GM12878 (cell line): ENCODE measurements at regions not wholly inside any gene's neighbourhood (a gene's known extent, or its start where the extent isn't known, plus 50 kb on each side); places are given as distances from the start of the nearest gene placed in this dataset.

Experiments used
- ATF3 ChIP-seq: IDR thresholded peaks from 2 replicates; pipeline ENCODE4 v1.6.1; 2011; ENCODE audit warnings: low read depth, mild to moderate bottlenecking, low read length, moderate library complexity, borderline replicate concordance; ENCODE audit errors: extremely low read depth
- ATF7 ChIP-seq: fragments of 450-650 bp; IDR thresholded peaks from 2 replicates; pipeline ENCODE4 v1.6.1; 2016; ENCODE audit warnings: low read depth, mild to moderate bottlenecking
- BACH1 ChIP-seq: fragments of 450-650 bp; IDR thresholded peaks from 2 replicates; pipeline ENCODE4 v1.6.1; 2017; ENCODE audit warnings: mild to moderate bottlenecking, borderline replicate concordance
- BRCA1 ChIP-seq: IDR thresholded peaks from 2 replicates; pipeline ENCODE4 v1.6.1; 2011; ENCODE audit warnings: low read depth, low read length, improper control_type of control experiment
- IKZF2 ChIP-seq, 2 experiments: fragments of 450-650 bp; IDR thresholded peaks; 2 replicates each; pipeline ENCODE4 v1.6.1; 2017; ENCODE audit warnings: mild to moderate bottlenecking in 2 of 2, moderate library complexity in 2 of 2
- IRF3 ChIP-seq: fragments of 450-650 bp; IDR thresholded peaks from 2 replicates; pipeline ENCODE4 v1.6.1; 2014; ENCODE audit warnings: mild to moderate bottlenecking
- IRF4 ChIP-seq: IDR thresholded peaks from 2 replicates; pipeline ENCODE4 v1.6.1; 2011; ENCODE audit warnings: low read depth, low read length
- JUND ChIP-seq: IDR thresholded peaks from 2 replicates; pipeline ENCODE4 v1.6.1; 2012; ENCODE audit warnings: low read depth, mild to moderate bottlenecking, low read length, improper control_type of control experiment, moderate library complexity
- MYB ChIP-seq: fragments of 150-350 bp; IDR thresholded peaks from 2 replicates; pipeline ENCODE4 v1.6.1; 2014; ENCODE audit warnings: mild to moderate bottlenecking, low read depth, low read length, borderline replicate concordance
- NFXL1 ChIP-seq: fragments of 450-650 bp; IDR thresholded peaks from 2 replicates; pipeline ENCODE4 v1.6.1; 2017; ENCODE audit warnings: antibody characterized with exemption, mild to moderate bottlenecking, borderline replicate concordance
- NRF1 ChIP-seq: conservative IDR thresholded peaks from 2 replicates; pipeline ENCODE4 v1.6.1; 2011; ENCODE audit warnings: mild to moderate bottlenecking, low read depth, low read length, improper control_type of control experiment
- POLR2A ChIP-seq: IDR thresholded peaks from 2 replicates; pipeline ENCODE4 v1.6.1; 2011; ENCODE audit warnings: low read depth, mild to moderate bottlenecking, low read length
- POLR2AphosphoS2 ChIP-seq: IDR thresholded peaks from 2 replicates; pipeline ENCODE4 v1.6.1; 2011; ENCODE audit warnings: low read depth, mild to moderate bottlenecking, low read length, improper control_type of control experiment, moderate library complexity
- RBBP5 ChIP-seq: fragments of 200-600 bp; sonication (generic); conservative IDR thresholded peaks from 2 replicates; pipeline ENCODE4 v1.6.1; 2016
- RFX5 ChIP-seq: IDR thresholded peaks from 2 replicates; pipeline ENCODE4 v1.6.1; 2011; ENCODE audit warnings: low read depth, low read length, improper control_type of control experiment
- SIN3A ChIP-seq: IDR thresholded peaks from 2 replicates; pipeline ENCODE4 v1.6.1; 2012; ENCODE audit warnings: low read depth, low read length, improper control_type of control experiment
- SPI1 ChIP-seq: IDR thresholded peaks from 2 replicates; pipeline ENCODE4 v1.6.1; 2011; ENCODE audit warnings: low read depth, mild to moderate bottlenecking, low read length, moderate library complexity, borderline replicate concordance; ENCODE audit not compliant: insufficient read depth
- SUZ12 ChIP-seq: fragments of 200-600 bp; sonication (generic); IDR thresholded peaks from one replicate; pipeline ENCODE4 v1.6.1; 2018; ENCODE audit warnings: antibody characterized with exemption, mild to moderate bottlenecking; ENCODE audit not compliant: unreplicated experiment
- TCF7 ChIP-seq: IDR thresholded peaks from 2 replicates; pipeline ENCODE4 v1.6.1; 2014; ENCODE audit warnings: antibody characterized with exemption, borderline replicate concordance
- USF1 ChIP-seq: IDR thresholded peaks from 2 replicates; pipeline ENCODE4 v1.6.1; 2011; ENCODE audit warnings: borderline replicate concordance, low read depth, mild to moderate bottlenecking, moderate library complexity, mixed read lengths, low read length; ENCODE audit not compliant: insufficient read depth; ENCODE audit errors: extremely low read length
- ZBTB40 ChIP-seq: fragments of 450-650 bp; IDR thresholded peaks from 2 replicates; pipeline ENCODE4 v1.6.1; 2016; ENCODE audit warnings: mild to moderate bottlenecking, moderate library complexity, borderline replicate concordance
- ZNF274 ChIP-seq: IDR thresholded peaks from one replicate; pipeline ENCODE4 v1.8.0; 2011; ENCODE audit not compliant: insufficient read length, insufficient read depth
- TF ChIP-seq, protein P1 (sequence below): fragments of 450-650 bp; IDR thresholded peaks from 2 replicates; pipeline ENCODE4 v1.6.1; 2016; ENCODE audit warnings: mild to moderate bottlenecking

- TF ChIP-seq USF1 (no peak), IKZF2 (IDR thresholded peaks at IDR 0.05) (peak; percentile 83 to 84), SUZ12 (no peak), POLR2A (no peak; the same call in 1 of the 2 replicates), POLR2AphosphoS2 (no peak), TCF7 (no peak), ATF3 (no peak), IRF4 (peak; percentile 41; the same call in 1 of the 2 replicates), NRF1 (no peak), MYB (no peak), RBBP5 (no peak), SIN3A (no peak), ZNF274 (no peak), BRCA1 (no peak), ATF7 (no peak), BACH1 (no peak), IRF3 (no peak), RFX5 (no peak), SPI1 (no peak), JUND (no peak), NFXL1 (no peak), ZBTB40 (no peak)
- TF ChIP-seq, protein P1, sequence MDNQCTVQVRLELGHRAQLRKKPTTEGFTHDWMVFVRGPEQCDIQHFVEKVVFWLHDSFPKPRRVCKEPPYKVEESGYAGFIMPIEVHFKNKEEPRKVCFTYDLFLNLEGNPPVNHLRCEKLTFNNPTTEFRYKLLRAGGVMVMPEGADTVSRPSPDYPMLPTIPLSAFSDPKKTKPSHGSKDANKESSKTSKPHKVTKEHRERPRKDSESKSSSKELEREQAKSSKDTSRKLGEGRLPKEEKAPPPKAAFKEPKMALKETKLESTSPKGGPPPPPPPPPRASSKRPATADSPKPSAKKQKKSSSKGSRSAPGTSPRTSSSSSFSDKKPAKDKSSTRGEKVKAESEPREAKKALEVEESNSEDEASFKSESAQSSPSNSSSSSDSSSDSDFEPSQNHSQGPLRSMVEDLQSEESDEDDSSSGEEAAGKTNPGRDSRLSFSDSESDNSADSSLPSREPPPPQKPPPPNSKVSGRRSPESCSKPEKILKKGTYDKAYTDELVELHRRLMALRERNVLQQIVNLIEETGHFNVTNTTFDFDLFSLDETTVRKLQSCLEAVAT: no peak
Observed at GRCh38 chr2:62340994-62341484, 145.1 kb downstream of the B3GNT2 start (continued).
